ENCODE measurements at regions not wholly inside any gene's neighbourhood (a gene's known extent, or its start where the extent isn't known, plus 50 kb on each side); places are given as distances from the start of the nearest gene placed in this dataset.

GRCh38 chr3:137110392-137110996, 152.7 kb downstream of the IL20RB start:
- TF ChIP-seq CTCF (IDR thresholded peaks at IDR 0.05; ENCODE audit: low read depth, low read length): peak; percentile 66
- no peak for TF ChIP-seq POLR2A (IDR thresholded peaks at IDR 0.05; ENCODE audit: extremely low read depth, insufficient read length)
- no peak for TF ChIP-seq MAX (IDR thresholded peaks at IDR 0.05; ENCODE audit: low read depth, low read length)
